Small intestine (tissue), 7 donors: ENCODE measurements at regions not wholly inside any gene's neighbourhood (a gene's known extent, or its start where the extent isn't known, plus 50 kb on each side); places are given as distances from the start of the nearest gene placed in this dataset.
"Not testable (repeated sequence)": the region's sequence is repeated elsewhere in the genome, so short reads cannot be mapped to it uniquely, and the experiment has no call there.

Experiments
- DNase-seq, 2 donors: peaks; one replicate each; pipeline versions ENCODE4 v3.0.0 to v3.0.0-alpha.2; 2013
- FAIRE-seq: peaks from 2 replicates; lab custom pipeline; 2012; peaks lifted over from hg19 to GRCh38; lab: Jason Lieb, UNC
- H3K27ac ChIP-seq, 3 donors: one replicate each; pipeline ENCODE4 v1.5.1; 2013; ENCODE audit warnings: low read length in 2 of 3, mild to moderate bottlenecking in 2 of 3, control low read depth in 1 of 3, inconsistent platforms in 1 of 3, low read depth in 1 of 3, moderate library complexity in 1 of 3
- H3K27me3 ChIP-seq, 3 donors: one replicate each; pipeline ENCODE4 v1.6.1; 2013; ENCODE audit warnings: low read length in 3 of 3, inconsistent platforms in 1 of 3; ENCODE audit not compliant: control insufficient read depth in 3 of 3, insufficient read depth in 3 of 3
- H3K36me3 ChIP-seq, 3 donors: one replicate each; pipeline ENCODE4 v1.6.1; 2013; ENCODE audit warnings: low read length in 3 of 3, inconsistent platforms in 1 of 3, low read depth in 1 of 3, mild to moderate bottlenecking in 1 of 3, moderate library complexity in 1 of 3; ENCODE audit not compliant: control insufficient read depth in 3 of 3, insufficient read depth in 2 of 3
- H3K4me1 ChIP-seq, 3 donors: one replicate each; pipeline ENCODE4 v1.6.1; 2013; ENCODE audit warnings: low read length in 2 of 3, inconsistent platforms in 1 of 3, low read depth in 1 of 3, mild to moderate bottlenecking in 1 of 3, moderate library complexity in 1 of 3; ENCODE audit not compliant: control insufficient read depth in 3 of 3, insufficient read depth in 2 of 3
- H3K4me3 ChIP-seq, 3 donors: one replicate each; pipeline ENCODE4 v1.5.1; 2013; ENCODE audit warnings: low read length in 3 of 3, control low read depth in 1 of 3, inconsistent platforms in 1 of 3, low read depth in 1 of 3, mild to moderate bottlenecking in 1 of 3, moderate library complexity in 1 of 3
- H3K9me3 ChIP-seq, 2 donors: one replicate each; pipeline ENCODE4 v1.6.1; 2013; ENCODE audit warnings: low read depth in 1 of 2, low read length in 1 of 2; ENCODE audit not compliant: control insufficient read depth in 2 of 2, insufficient read depth in 1 of 2
- whole genome bisulfite sequencing, 3 donors: extraction: QIAGEN DNeasy Blood & Tissue Kit; methylation state at CpG; one replicate each; pipeline ENCODE4 v1.1.7; 2013; 5-methylcytosine and 5-hydroxymethylcytosine counted together
- donor health status: healthy with polysubstance abuse.
- donor health status: control.
- donor health status: control.
- donor health status: Bipolar disorder and iron deficiency.
- donor health status: healthy.

DNA sequence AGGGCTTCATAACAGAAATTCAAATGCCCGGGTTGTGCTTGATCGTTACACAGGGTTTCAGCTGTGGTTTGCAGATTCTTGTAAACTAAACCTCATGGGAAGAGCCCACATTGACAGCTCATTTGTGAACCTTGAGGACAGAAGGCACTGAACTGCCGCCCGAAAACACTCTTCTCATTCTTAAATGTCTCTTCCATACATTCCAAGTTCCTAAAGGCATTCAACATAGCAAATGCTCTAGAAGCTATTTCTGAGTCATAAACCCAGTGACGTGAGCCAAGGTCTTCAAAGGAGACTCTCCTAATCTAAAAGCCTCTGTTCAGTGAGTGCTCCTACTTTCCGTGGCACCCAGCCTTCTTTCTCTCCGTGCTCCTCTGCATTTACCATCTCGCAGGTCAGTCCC is 737.8 kb upstream of the FRG1 start:
- no peak overlapping the region for H3K4me3 ChIP-seq
- H3K27me3 ChIP-seq, result no peaks in the 10 kb centered on the region
- H3K27ac ChIP-seq, result no peak overlapping the region
- DNase-seq, result peak in 1 of 2 donors; percentile 1
- no peaks in the 10 kb centered on the region for H3K9me3 ChIP-seq
- H3K4me1 ChIP-seq, result no peaks in the 10 kb centered on the region
- WGBS, 3 donors, result 50 to 55% (median 54%) methylated on average over 8 of the region's 8 CpGs
- no peaks in the 10 kb centered on the region for H3K36me3 ChIP-seq
- FAIRE-seq, result no peak

DNA sequence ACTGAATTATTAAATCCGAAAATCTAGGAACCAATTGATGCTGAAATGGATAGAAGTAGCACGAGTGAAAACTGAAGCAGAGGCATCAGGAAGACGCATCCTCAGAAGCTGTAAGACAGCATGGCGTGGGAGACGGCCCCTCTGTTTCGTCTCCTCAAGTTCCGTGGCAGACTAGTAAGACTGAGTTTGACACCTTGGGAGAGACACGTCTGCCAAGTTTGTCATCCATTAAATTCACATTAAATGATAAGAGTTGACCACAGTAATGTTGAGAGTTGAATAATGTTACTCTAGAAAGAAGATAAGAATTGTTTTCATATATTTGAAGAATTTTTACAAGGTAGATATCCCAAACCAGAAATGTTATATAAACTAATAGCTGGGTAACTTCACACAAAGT is 736.1 kb upstream of the FRG1 start:
- 60 to 78% (median 69%) methylated on average over 8 of the region's 8 CpGs for WGBS, 3 donors
- H3K36me3 ChIP-seq, result no peaks in the 10 kb centered on the region
- no peak overlapping the region for H3K4me3 ChIP-seq
- H3K4me1 ChIP-seq, result no peaks in the 10 kb centered on the region
- H3K27me3 ChIP-seq, result no peaks in the 10 kb centered on the region
- no peak overlapping the region for H3K27ac ChIP-seq
- DNase-seq (no peak), FAIRE-seq (no peak)
- H3K9me3 ChIP-seq, result no peaks in the 10 kb centered on the region

GRCh38 chr4:189206953-189207352 is 733.7 kb upstream of the FRG1 start:
- 51 to 61% (median 57%) methylated on average over 10 of the region's 10 CpGs for WGBS, 3 donors
- H3K27ac ChIP-seq, result no peak overlapping the region
- no peaks in the 10 kb centered on the region for H3K9me3 ChIP-seq
- no peaks in the 10 kb centered on the region for H3K27me3 ChIP-seq
- FAIRE-seq (no peak), DNase-seq (no peak)
- no peak overlapping the region for H3K4me3 ChIP-seq
- H3K4me1 ChIP-seq, result no peaks in the 10 kb centered on the region
- no peaks in the 10 kb centered on the region for H3K36me3 ChIP-seq

- H3K4me3 ChIP-seq, result no peak overlapping the region
- H3K27ac ChIP-seq, result no peak overlapping the region
Observed at GRCh38 chr4:189207872-189208271, 732.8 kb upstream of the FRG1 start.

DNA sequence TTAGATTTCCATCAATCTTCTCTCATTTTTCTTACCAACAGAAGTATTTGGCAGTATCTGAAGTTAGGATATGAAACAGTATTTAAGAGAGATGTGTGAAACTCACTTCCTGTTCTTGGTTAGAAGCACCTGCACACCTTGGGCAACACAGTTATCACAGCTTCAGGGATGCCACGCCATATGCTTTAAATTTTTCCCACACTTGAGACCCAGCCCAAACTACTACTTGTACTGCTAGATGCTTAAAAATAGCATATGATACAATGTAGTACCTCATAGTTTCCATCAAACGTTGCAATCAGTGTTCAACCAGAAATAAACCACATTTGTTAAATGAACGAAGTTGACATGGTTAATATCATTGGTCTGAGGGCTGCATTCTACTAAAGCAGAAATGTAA is 725.1 kb upstream of the FRG1 start:
- no peak overlapping the region for H3K27ac ChIP-seq
- no peaks in the 10 kb centered on the region for H3K4me1 ChIP-seq
- no peak for DNase-seq
- no peak for FAIRE-seq
- H3K36me3 ChIP-seq, result no peaks in the 10 kb centered on the region
- H3K27me3 ChIP-seq, result no peaks in the 10 kb centered on the region
- no peaks in the 10 kb centered on the region for H3K9me3 ChIP-seq
- 61 to 69% (median 63%) methylated on average over 3 of the region's 3 CpGs for WGBS, 3 donors
- no peak overlapping the region for H3K4me3 ChIP-seq

More at GRCh38 chr4:189207872-189208271, 732.8 kb upstream of the FRG1 start:
- no peaks in the 10 kb centered on the region for H3K36me3 ChIP-seq
- DNase-seq (no peak), FAIRE-seq (no peak)
- H3K4me1 ChIP-seq, result no peaks in the 10 kb centered on the region
- no peaks in the 10 kb centered on the region for H3K9me3 ChIP-seq
- no peaks in the 10 kb centered on the region for H3K27me3 ChIP-seq
- WGBS, 3 donors, result 79 to 90% (median 88%) methylated on average over 5 of the region's 5 CpGs

GRCh38 chr4:189221691-189222090 is 719.0 kb upstream of the FRG1 start:
- 19 to 63% (median 42%) methylated on average over 4 of the region's 4 CpGs for WGBS, 3 donors

DNA sequence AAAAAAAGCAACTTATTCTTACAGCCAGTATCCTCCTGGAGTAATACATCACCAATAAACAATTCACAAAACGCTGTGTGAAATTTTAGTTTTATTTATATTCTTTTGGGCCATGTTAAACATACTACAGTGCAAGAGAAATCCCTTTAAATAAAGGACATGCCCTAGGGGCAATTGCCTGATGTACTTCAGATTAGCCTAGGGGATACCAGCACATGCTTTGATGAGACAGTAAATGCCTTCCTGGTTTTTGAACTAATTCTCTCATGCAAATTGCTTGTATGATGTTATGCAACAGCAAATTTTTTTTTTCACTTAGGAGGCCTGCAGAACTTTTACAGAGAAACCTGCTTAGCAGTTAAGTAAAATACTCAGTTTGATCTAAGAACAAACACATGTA is 711.9 kb upstream of the FRG1 start:
- Histone ChIP-seq H3K27ac (no peak overlapping the region), H3K4me3 (no peak overlapping the region), H3K36me3 (no peaks in the 10 kb centered on the region), H3K9me3 (no peaks in the 10 kb centered on the region), H3K4me1 (no peaks in the 10 kb centered on the region), H3K27me3 (no peaks in the 10 kb centered on the region)
- WGBS, 3 donors, result 60 to 79% (median 70%) methylated on average over 1 of the region's 1 CpG
- DNase-seq (no peak), FAIRE-seq (no peak)

More at GRCh38 chr4:189221691-189222090, 719.0 kb upstream of the FRG1 start:
- H3K4me3 ChIP-seq, result no peak overlapping the region
- no peaks in the 10 kb centered on the region for H3K27me3 ChIP-seq
- FAIRE-seq (no peak), DNase-seq (no peak)
- no peak overlapping the region for H3K27ac ChIP-seq
- H3K36me3 ChIP-seq, result no peaks in the 10 kb centered on the region
- no peaks in the 10 kb centered on the region for H3K4me1 ChIP-seq
- no peaks in the 10 kb centered on the region for H3K9me3 ChIP-seq

DNA sequence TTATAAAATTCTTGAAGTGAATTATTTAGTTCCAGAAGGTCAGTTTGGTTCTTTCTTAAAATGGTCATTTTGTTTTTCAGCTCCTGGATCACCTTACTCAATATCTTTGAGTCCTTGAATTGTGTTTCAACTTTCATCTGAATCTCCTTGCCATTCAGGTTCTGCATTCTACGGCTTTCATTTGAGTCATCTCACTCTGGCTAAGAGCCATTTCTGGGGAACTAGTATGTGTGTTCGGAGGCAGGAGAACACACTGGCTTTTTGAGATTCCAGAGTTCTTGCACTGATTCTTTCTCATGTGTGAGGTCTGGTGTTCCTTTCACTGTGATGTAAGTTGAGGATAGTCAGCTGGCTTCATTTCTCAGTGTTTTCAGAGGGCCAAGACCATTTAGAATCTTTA is 708.4 kb upstream of the FRG1 start:
- Histone ChIP-seq H3K27me3 (no peaks in the 10 kb centered on the region), H3K4me3 (no peak overlapping the region), H3K9me3 (peaks cover 3 to 11% of the 10 kb centered on the region in 2 donors), H3K4me1 (no peaks in the 10 kb centered on the region), H3K36me3 (no peaks in the 10 kb centered on the region), H3K27ac (no peak overlapping the region)
- DNase-seq, result no peak
- no peak for FAIRE-seq
- 64 to 76% (median 70%) methylated on average over 2 of the region's 2 CpGs for WGBS, 3 donors

DNA sequence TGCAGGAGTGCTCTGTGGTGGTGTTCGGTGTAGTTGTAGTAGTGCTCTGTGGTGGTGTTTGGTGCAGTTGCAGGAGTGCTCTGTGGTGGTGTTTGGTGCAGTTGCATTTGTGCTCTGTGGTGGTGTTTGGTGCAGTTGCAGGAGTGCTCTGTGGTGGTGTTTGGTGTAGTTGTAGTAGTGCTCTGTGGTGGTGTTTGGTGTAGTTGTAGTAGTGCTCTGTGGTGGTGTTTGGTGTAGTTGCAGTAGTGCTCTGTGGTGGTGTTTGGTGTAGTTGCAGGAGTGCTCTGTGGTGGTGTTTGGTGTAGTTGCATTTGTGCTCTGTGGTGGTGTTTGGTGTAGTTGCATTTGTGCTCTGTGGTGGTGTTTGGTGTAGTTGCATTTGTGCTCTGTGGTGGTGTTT is 706.9 kb upstream of the FRG1 start:
- not testable (repeated sequence) for H3K27ac ChIP-seq, H3K4me1 ChIP-seq, H3K4me3 ChIP-seq, H3K27me3 ChIP-seq, DNase-seq, H3K36me3 ChIP-seq
- peak; percentile 99 for FAIRE-seq
- WGBS, 3 donors, result no CpG with 5 or more reads among the region's 1 CpG
- peaks cover 3 to 14% of the 10 kb centered on the region in 2 donors for H3K9me3 ChIP-seq
